Keratinocyte (primary cell): ENCODE measurements at regions not wholly inside any gene's neighbourhood (a gene's known extent, or its start where the extent isn't known, plus 50 kb on each side); places are given as distances from the start of the nearest gene placed in this dataset.

ENCODE experiments used
- CTCF ChIP-seq, 3 experiments: IDR thresholded peaks in 1 of 3; conservative IDR thresholded peaks in 1 of 3; optimal IDR thresholded peaks in 1 of 3; 2 replicates in 2 of 3; 3 replicates in 1 of 3; pipeline versions ENCODE3 to v1.5.1; 2011; ENCODE audit warnings: low read length in 3 of 3, mild to moderate bottlenecking in 3 of 3, moderate library complexity in 2 of 3, control low read depth in 1 of 3, inconsistent platforms in 1 of 3; ENCODE audit not compliant: insufficient read depth in 2 of 3; ENCODE audit errors: extremely low read depth in 1 of 3
- EZH2 ChIP-seq: IDR thresholded peaks from one replicate; pipeline ENCODE4 v1.6.1; 2012; ENCODE audit warnings: inconsistent platforms, mild to moderate bottlenecking, low read length, moderate library complexity

GRCh38 chr3:11910971-11911531 is 64.4 kb upstream of the TAMM41 start:
- TF ChIP-seq CTCF (optimal IDR thresholded peaks at IDR 0.05 in 1 of 3, IDR thresholded peaks at IDR 0.05 in 1 of 3, conservative IDR thresholded peaks at IDR 0.05 in 1 of 3; ENCODE audit: extremely low read depth in 1 of 3, insufficient read depth in 2 of 3, low read length in 3 of 3) (no peak), EZH2 (no peak)
